Stimulated activated CD4-positive, alpha-beta T cell treated with anti-CD3 and anti-CD28 coated beads, TNF-alpha, amount 100 ng/mL, for 48 hours (primary cell): ENCODE measurements at regions not wholly inside any gene's neighbourhood (a gene's known extent, or its start where the extent isn't known, plus 50 kb on each side); places are given as distances from the start of the nearest gene placed in this dataset.
A peak's percentile ranks its signal among the peaks of the same experiment; 100 is the strongest.
"Not testable (repeated sequence)": the region's sequence is repeated elsewhere in the genome, so short reads cannot be mapped to it uniquely, and the experiment has no call there.

ENCODE experiments used
- DNase-seq, 3 donors: peaks; one replicate each; pipeline ENCODE4 v3.0.0-alpha.2; 2020; ENCODE audit warnings: low read depth in 3 of 3

DNA sequence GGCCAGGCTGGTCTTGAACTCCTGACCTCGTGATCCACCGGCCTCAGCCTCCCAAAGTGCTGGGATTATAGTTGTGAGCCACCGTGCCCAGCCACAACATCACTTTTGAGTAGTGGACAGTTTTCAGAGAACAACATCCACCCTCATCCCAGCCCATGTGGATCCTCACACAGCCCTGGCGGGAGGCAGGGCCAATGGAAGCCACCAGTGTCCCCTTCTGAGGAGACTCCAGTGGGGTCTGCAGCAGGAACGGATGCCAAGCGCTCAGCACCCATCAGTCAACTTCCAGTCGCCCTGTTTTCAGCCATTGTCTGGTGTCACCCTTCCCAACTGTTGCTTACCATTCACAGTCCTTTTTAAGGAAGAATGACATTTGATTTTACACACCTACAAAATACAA is 302.5 kb downstream of the BCL2L11 start:
- not testable (repeated sequence) for DNase-seq

GRCh38 chr2:111424176-111424575 is 303.5 kb downstream of the BCL2L11 start:
- DNase-seq, result not testable (repeated sequence)

GRCh38 chr2:111424851-111425309 is 304.2 kb downstream of the BCL2L11 start:
- peak in 1 of 3 donors; percentile 54 for DNase-seq

DNA sequence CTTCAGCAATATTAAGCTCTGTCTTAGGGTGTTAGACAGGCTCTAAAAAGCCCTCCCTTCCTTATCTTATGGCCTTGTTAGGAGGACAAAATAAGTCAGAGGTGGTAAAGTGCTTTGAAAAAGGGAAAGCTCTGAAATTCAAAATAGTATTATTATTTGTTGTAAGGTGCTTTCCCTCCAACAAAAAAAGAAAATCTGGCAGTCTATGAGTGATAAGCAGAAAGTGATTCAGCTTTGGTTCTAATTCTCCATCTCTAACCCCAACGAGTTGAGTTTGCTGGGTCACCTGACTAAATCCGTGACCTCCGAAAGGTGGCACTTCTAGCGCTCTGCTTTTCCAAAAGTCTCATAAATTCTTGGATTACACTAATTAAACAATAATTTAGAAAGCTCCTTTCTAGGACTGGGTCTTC is 305.1 kb downstream of the BCL2L11 start:
- DNase-seq, result not testable (repeated sequence)

DNA sequence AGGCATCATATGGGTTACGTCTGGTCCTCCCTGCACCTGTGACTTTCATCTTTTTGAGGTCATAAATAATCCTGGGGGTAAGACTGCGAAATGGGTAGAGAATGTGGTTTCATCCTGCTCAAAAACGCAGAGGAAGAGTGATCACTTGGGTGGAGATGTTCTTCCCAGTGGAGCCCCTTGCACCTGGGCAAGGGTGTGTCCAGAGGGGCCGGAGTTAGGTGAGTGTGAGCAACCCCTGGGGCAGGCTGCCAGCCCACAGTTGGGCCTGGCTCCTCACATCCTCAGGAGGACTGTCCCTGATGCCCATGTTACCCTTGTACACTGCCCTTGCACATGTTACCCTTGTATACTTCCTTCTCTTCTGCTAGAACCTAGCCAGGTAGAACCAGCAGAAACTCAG is 306.6 kb downstream of the BCL2L11 start:
- not testable (repeated sequence) for DNase-seq

- not testable (repeated sequence) for DNase-seq
These were observed 308.2 kb downstream of the BCL2L11 start for GRCh38 chr2:111428915-111429314.

DNA sequence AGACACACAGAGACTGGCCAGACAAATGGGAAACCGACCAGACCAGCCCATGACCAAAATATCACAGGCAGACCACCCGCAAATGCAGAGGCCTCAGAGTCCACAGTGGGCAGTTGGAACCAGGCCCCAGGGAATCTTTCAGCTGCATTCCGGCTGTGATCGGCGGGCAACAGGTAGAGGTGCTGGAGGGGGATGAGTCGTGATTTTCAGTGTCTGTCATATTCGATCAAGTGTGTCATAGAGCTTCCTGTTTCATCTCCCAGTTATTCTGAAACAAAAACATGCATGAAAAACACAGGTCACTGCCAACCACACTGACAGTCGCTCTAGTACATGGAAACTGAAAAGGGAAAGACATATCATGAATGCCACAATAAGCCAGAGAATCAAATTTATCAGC is 308.6 kb downstream of the BCL2L11 start:
- not testable (repeated sequence) for DNase-seq

- not testable (repeated sequence) for DNase-seq
These were observed 310.3 kb downstream of the BCL2L11 start for GRCh38 chr2:111430817-111431661.

GRCh38 chr2:111432423-111432822 is 311.7 kb downstream of the BCL2L11 start:
- DNase-seq, result not testable (repeated sequence)

DNA sequence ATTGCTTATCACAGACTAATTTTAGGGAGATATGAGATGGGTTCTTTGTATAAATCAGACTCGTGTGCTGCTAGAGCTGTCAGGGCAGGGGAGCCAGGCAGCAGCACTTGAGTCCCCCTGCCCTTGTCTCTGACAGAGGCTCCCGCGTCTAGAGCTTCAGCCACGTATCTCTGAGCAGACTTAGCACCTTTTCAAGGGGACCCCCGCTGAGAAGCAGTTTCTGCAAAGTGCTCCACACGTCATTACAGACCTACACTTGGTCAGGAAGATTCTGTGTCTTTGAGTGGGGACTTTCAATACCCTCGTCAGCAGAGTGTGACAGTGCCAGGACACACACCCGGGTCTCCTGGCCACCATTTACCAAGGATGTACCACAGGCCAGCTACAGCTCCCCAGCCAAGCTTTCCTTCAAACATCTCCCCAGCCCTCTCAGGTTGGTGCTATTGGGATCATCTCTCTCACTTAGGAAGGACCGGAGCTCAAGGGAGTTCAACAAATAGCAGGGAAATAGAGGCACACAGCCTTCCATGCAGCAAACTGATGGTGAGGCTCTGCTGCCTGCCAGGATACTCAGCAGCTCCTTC is 312.3 kb downstream of the BCL2L11 start:
- DNase-seq, result not testable (repeated sequence)

DNA sequence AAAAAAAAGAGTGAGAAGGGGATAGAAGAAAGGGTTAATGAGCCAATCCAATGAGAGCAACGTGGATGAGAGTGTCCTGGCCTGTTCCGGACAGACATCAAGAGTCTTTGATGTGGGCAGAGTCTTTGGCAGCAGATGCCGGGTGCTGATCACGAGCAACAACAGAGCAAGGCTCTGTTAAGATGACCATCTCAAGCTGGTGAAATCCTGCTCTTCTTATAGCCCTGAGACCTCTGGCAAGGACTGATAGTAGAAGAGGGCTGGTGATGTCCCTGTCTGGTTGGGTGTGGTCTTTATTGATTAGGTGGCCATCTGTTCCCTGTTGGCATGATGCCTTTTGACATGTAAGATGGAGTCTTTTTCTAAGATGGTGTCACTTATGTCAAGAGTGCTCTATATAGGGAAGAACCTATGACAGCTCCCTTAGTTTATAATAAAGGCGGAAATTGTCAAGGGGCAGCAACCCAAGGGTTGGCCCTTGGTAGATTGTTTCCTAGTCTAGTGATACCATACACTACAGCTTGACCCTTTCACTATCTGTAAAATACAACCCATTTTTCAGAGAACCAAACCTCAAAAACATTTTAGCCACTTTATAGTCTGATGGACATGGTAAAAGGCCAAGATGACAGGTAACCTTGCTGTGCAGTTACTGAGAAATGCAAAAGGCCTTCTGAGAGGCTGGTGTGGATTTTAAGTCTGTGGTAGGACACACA is 313.3 kb downstream of the BCL2L11 start:
- not testable (repeated sequence) for DNase-seq

- DNase-seq, result not testable (repeated sequence)
These were observed 313.9 kb downstream of the BCL2L11 start for GRCh38 chr2:111434608-111434939.

DNA sequence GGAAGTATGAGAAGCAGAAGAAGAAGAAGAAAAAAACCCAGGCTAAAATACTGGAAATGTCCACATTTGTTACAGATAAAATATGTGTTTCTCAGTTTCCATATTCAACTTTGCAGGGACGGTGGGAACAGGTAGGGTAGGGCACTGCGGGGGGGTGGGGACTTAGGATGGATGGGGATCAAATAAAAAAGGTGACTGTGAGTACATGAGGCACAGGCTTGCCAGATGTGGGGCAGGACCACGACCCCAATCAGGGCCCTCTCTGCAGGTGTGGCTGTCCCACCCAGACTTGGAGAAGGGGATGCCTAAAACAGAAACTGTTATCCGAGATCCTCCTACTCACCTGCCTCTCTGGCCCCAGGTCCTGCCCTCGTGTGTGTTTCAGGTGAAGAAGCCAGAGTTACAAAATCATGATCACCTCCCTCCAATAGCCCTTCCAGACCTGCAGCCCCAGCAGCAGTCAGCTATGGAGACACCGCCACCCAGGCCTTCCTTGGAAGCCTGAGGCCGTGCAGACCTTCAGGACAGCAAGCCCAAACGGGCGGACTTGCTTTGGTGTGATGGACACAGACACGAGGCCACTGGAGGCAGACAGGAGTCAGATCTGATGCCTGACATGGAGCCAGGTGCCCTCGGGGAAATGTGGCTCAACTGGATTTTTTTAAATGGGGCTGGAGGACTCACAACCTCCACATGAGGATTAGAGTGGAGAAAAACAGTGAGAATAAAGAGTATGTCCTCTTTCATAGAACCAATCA is 315.0 kb downstream of the BCL2L11 start:
- not testable (repeated sequence) for DNase-seq

DNA sequence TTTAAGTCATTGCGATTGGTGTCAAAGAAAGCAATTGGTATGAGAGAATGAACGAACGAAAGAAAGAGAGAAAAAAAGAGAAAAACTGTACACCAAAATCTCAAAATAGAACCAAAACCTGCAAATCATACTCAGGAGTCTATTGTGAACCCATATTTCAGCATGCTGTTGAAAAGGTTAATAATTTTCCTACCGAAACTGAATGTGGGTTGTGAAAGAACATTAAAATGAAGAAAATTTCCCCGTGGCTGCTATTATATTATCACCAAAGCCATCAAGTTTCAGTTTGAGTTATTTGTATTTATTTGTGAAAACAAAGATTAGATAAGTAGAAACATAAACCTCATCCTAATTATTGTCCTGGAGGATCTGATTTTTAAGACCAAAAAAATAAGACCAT is 315.7 kb downstream of the BCL2L11 start:
- not testable (repeated sequence) for DNase-seq

DNA sequence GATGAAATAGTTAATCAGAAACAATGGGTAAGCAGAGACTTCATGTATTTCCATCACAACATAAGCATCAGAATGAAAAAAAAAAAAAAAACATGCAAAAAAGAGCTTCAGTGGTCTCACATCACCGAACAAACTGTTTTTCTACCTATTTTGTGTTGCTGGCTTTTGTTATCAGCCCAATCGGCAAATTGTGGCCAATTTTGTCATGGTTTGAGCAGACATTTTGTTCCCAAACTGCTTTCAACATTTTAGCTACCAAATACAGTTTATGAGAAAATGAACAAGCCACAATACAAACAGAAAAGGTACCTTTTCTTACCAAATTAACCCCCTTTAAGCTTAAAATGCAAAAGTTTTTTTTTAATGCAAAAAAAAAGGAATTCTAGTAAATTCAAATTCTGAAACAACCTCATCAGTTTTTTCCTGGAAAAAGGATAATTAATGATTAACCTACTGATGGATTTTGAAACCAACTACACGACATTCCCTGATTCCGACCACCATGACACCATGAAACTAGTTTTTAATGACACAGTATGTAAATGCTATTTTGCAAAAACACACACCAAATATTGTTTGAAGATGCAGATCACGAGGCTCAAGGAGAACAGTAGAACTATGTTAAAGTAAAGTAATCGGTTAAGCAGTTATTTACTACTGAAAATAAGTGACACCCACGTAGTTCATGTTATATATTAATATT is 316.7 kb downstream of the BCL2L11 start:
- not testable (repeated sequence) for DNase-seq

- not testable (repeated sequence) for DNase-seq
These were observed 317.4 kb downstream of the BCL2L11 start for GRCh38 chr2:111438161-111438560.

DNA sequence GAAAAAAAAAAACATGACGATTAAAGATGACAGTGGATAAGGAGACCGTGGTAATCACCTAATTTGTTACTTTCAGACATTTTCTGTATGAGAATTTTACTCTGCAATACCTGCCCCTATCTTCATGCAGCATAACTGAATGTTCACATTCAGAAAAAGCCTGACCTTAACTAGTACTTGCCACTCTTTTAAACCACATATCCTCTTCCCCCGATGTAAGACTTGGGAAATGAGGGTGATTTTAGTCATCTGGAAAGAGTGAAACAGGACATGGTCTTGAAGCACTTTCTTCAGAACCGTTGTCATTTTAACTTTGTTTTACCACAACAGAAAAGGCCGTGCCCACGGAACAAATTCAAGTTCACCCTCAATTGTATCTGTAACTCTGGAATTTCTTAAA is 318.5 kb downstream of the BCL2L11 start:
- not testable (repeated sequence) for DNase-seq

DNA sequence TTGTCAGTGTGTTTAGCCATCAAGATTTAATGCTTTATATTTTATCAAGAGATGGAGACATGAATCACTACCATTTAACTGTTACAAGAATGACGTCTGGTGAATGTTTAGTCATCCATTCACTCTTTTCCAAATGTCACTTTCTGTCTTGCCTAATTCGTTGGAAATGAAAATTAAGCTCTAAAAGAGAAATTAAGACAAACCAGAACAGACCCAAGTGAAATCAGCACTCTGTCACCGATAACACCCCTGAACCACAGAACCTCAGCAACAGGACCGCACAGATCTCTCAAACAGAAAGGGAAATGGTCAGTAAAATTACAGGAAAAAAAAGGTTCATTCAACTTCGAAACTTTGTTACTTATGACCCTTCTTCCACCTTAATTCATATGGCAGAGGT is 320.9 kb downstream of the BCL2L11 start:
- DNase-seq, result not testable (repeated sequence)

GRCh38 chr2:111442767-111443454 is 322.2 kb downstream of the BCL2L11 start:
- not testable (repeated sequence) for DNase-seq

DNA sequence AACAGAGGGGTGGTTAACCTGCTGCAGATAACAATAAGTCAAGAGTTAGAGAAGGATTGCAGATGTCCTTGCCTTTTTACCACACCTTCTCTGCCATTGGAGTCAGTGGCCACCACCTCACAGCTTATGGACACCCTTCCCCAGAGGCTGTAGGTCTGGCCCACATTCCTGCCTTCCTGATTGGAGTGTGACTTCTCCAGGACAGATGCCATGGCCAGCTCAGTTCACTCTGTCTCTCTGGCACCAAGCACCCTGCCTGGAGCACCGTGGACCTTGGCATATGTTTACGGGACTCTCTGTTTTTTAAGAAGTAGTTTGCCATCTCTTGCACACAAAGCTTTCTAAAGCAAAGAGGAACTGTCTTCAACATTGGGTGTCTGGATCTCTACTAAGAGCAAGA is 323.8 kb downstream of the BCL2L11 start:
- not testable (repeated sequence) for DNase-seq
